Psoas muscle (tissue), 7 donors: ENCODE measurements at regions not wholly inside any gene's neighbourhood (a gene's known extent, or its start where the extent isn't known, plus 50 kb on each side); places are given as distances from the start of the nearest gene placed in this dataset.

Experiments
- ATAC-seq, 4 donors: fragments of 200-7000 bp; cut with Tn5 transposase; one replicate each; pipeline ENCODE4 v1.9.1; 2020; ENCODE audit warnings: moderate library complexity in 3 of 4, mild to moderate bottlenecking in 2 of 4
- DNase-seq, 2 donors: peaks; one replicate each; pipeline ENCODE4 v3.0.0-alpha.2; 2020
- H3K27ac ChIP-seq: fragments of 200-600 bp; one replicate; pipeline ENCODE4 v1.8.0; 2022
- H3K27me3 ChIP-seq, 3 donors: fragments of 200-600 bp in 1 of 3; one replicate each; pipeline versions ENCODE4 v1.6.1 to v1.8.0; 2013 to 2022; ENCODE audit warnings: low read length in 2 of 3, mild to moderate bottlenecking in 2 of 3, moderate library complexity in 1 of 3; ENCODE audit not compliant: insufficient read depth in 3 of 3
- H3K36me3 ChIP-seq, 2 donors: fragments of 200-600 bp in 1 of 2; one replicate each; pipeline versions ENCODE4 v1.6.1 to v1.8.0; 2013 to 2022; ENCODE audit warnings: low read depth in 1 of 2, mild to moderate bottlenecking in 1 of 2, moderate library complexity in 1 of 2; ENCODE audit not compliant: insufficient read depth in 1 of 2
- H3K4me1 ChIP-seq: fragments of 200-600 bp; one replicate; pipeline ENCODE4 v1.8.0; 2022
- H3K4me3 ChIP-seq: fragments of 200-600 bp; one replicate; pipeline ENCODE4 v1.8.0; 2022; ENCODE audit warnings: mild to moderate bottlenecking
- H3K9me3 ChIP-seq: fragments of 200-600 bp; one replicate; pipeline ENCODE4 v1.8.0; 2022
- WGBS, 3 donors: extraction: QIAGEN DNeasy Blood & Tissue Kit; methylation state at CpG; one replicate each; pipeline versions ENCODE4 v1.1.6 to v1.1.7; 2013; 5-methylcytosine and 5-hydroxymethylcytosine counted together
- intact Hi-C, 2 donors: fragments of 100-400 bp; cut with DNase I; formaldehyde crosslinking; loops; one replicate each; pipeline versions ENCODE4 v1.11.0 to v1.14.2; 2022
- TF ChIP-seq, protein P1 (sequence below): fragments of 200-600 bp; IDR thresholded peaks from one replicate; pipeline ENCODE4 v1.8.0; 2022; ENCODE audit warnings: antibody characterized with exemption
- donor health status: healthy with polysubstance abuse.
- donor health status: DM: no; HTN: no; CAD: no; lungs with moderate emphysema.
- donor health status: Bipolar disorder and iron deficiency.
- donor health status: healthy.
- donor health status: DM: yes; HTN: yes; CAD: no.
- donor health status: DM: no; HTN: no; CAD: no.
- donor health status: DM: yes; HTN: yes; CAD: no.

DNA sequence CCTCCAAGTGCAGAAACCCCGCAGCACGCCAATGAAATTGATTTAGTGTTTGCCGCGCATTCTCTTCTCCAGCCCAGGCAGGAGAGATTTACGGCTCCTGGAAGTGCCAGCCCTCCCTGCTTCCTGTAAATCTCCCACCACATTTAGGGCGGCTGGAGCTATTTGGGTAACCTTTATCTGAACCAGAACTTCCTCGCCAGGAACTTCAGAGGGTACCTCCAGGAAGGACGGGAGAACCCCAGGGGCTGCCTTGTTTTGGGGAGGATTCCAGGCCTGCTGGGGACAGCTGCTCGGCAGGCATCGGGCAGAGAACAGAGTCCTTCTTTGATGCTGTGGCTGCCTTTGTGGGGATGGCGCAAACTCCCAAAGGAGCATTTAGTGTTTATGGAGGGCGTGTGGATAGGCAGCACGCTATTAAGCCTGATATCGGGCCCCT lies 122.0 kb upstream of the MYCN start:
- DNase-seq (no peak), ATAC-seq (no peak)
- H3K9me3 ChIP-seq = no peaks in the 10 kb centered on the region
- intact Hi-C loops = no loop called here
- TF ChIP-seq, protein P1, sequence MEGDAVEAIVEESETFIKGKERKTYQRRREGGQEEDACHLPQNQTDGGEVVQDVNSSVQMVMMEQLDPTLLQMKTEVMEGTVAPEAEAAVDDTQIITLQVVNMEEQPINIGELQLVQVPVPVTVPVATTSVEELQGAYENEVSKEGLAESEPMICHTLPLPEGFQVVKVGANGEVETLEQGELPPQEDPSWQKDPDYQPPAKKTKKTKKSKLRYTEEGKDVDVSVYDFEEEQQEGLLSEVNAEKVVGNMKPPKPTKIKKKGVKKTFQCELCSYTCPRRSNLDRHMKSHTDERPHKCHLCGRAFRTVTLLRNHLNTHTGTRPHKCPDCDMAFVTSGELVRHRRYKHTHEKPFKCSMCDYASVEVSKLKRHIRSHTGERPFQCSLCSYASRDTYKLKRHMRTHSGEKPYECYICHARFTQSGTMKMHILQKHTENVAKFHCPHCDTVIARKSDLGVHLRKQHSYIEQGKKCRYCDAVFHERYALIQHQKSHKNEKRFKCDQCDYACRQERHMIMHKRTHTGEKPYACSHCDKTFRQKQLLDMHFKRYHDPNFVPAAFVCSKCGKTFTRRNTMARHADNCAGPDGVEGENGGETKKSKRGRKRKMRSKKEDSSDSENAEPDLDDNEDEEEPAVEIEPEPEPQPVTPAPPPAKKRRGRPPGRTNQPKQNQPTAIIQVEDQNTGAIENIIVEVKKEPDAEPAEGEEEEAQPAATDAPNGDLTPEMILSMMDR = no peak
- no peak overlapping the region for H3K4me3 ChIP-seq
- no peaks in the 10 kb centered on the region for H3K36me3 ChIP-seq
- H3K4me1 ChIP-seq = no peaks in the 10 kb centered on the region
- 38 to 45% (median 43%) methylated on average over 14 of the region's 14 CpGs for WGBS, 3 donors
- H3K27ac ChIP-seq = no peak overlapping the region
- H3K27me3 ChIP-seq = no peaks in the 10 kb centered on the region

DNA sequence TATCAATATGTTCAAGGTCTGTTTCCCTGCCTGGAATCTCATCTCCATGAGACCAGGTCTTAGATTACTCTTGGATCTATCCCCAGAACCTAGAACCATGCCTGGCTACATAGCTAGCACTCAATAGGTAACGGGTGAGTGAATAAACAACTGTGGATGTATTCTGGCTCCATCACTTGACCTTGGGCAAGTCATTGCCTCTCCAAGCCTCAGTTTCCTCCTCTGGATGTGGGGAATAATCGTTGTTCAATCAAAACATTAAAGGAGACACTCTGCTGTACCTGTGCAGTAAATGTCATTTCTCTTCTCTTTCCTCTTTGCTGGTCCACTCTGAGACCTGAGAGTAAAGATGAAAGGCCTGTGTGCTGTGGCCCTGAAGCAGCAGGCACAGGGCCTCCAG lies 121.5 kb upstream of the MYCN start:
- Histone ChIP-seq H3K9me3 (no peaks in the 10 kb centered on the region), H3K4me3 (no peak overlapping the region), H3K4me1 (no peaks in the 10 kb centered on the region), H3K27me3 (no peaks in the 10 kb centered on the region), H3K27ac (no peak overlapping the region), H3K36me3 (no peaks in the 10 kb centered on the region)
- no peak for DNase-seq
- no peak for ATAC-seq
- intact Hi-C loops = no loop called here
- TF ChIP-seq, protein P1 = no peak
- 85 to 89% (median 88%) methylated on average over 2 of the region's 2 CpGs for WGBS, 3 donors

DNA sequence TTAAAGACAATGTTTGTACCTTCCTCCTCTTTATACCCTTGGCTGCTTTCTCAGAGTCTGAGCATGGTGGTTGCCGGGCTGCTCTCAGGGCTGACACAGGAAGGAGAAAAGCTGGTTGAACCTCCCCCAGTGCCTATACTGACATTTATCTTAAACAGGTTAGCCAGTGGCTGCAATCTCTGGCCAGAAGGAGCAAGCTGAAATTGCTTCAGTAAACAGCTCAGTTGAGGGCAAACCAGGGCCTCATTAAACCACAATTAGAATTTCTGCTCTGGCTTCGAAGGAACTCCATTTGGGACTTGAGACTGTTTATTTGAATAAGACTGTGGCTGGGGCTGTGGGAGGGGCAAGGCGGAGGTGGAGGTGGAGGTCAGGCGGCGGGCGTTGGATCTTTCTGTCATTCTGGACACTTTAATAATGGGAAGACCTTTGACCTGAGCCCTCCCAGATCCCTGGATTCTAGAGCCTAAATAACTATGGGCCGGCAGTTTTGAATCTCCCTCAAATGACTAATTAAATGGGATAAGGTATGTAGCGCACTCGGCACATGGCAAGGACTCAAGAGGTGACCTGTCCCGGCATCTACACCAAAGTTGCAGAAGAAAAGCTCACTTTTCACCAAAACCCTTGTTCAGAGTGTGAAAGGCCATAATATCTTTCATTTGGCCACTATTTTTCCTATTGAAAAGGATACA lies 120.6 kb upstream of the MYCN start:
- WGBS, 3 donors = 95 to 97% (median 95%) methylated on average over 10 of the region's 10 CpGs
- H3K9me3 ChIP-seq = no peaks in the 10 kb centered on the region
- H3K27ac ChIP-seq = no peak overlapping the region
- TF ChIP-seq, protein P1 = no peak
- no peaks in the 10 kb centered on the region for H3K27me3 ChIP-seq
- intact Hi-C loops = no loop called here
- no peaks in the 10 kb centered on the region for H3K4me1 ChIP-seq
- no peak for DNase-seq
- no peaks in the 10 kb centered on the region for H3K36me3 ChIP-seq
- ATAC-seq = no peak
- no peak overlapping the region for H3K4me3 ChIP-seq

DNA sequence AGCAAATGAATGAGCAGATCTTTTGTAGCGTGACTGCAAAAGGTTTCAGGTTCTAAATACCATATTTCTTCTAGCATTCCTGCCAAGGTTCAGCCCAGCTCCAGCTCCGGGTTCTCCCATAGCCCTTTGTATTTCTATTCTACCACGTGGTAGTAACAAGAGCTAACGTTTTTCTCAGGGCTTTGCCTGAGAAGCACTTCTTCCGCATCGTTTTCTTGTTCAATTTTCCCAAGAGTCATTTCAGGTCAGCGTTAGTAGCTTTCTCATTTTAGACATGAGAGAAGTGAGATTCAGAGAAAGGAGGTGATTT lies 120.1 kb upstream of the MYCN start:
- 68 to 82% (median 70%) methylated on average over 7 of the region's 7 CpGs for WGBS, 3 donors
- intact Hi-C loops = no loop called here
- no peak overlapping the region for H3K27ac ChIP-seq
- H3K4me1 ChIP-seq = no peaks in the 10 kb centered on the region
- H3K9me3 ChIP-seq = no peaks in the 10 kb centered on the region
- no peaks in the 10 kb centered on the region for H3K36me3 ChIP-seq
- ATAC-seq = no peak
- H3K27me3 ChIP-seq = no peaks in the 10 kb centered on the region
- TF ChIP-seq, protein P1 = no peak
- DNase-seq = no peak
- no peak overlapping the region for H3K4me3 ChIP-seq

DNA sequence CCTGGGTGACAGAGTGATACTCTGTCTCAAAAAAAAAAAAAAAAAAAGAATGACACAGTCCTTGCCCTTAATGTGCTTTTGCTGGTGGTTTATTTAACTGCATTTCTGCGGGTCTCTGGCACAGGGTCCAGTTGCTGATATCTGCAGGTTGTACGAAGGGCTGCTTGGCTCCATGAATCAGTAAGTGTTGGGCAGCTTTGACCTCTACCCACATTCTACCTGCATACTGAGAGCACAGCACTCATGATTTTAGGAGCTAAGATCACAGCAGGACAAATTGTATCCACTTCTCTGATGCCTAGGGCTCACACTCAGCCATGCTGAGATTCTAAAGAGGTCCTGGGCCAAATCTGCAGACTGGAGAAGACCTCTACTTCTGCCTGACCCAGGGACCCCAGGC lies 119.4 kb upstream of the MYCN start:
- no peak overlapping the region for H3K4me3 ChIP-seq
- 91 to 100% (median 98%) methylated on average over 2 of the region's 2 CpGs for WGBS, 3 donors
- no peaks in the 10 kb centered on the region for H3K36me3 ChIP-seq
- intact Hi-C loops = no loop called here
- no peaks in the 10 kb centered on the region for H3K4me1 ChIP-seq
- no peaks in the 10 kb centered on the region for H3K9me3 ChIP-seq
- H3K27me3 ChIP-seq = no peaks in the 10 kb centered on the region
- H3K27ac ChIP-seq = no peak overlapping the region
- TF ChIP-seq, protein P1 = no peak
- no peak for ATAC-seq
- no peak for DNase-seq
